GM20000 (cell line): ENCODE measurements at regions not wholly inside any gene's neighbourhood (a gene's known extent, or its start where the extent isn't known, plus 50 kb on each side); places are given as distances from the start of the nearest gene placed in this dataset.

Experiments used
- DNase-seq: peaks from one replicate; pipeline ENCODE4 v3.0.0; 2012; ENCODE audit warnings: low spot score
- CTCF ChIP-seq: IDR thresholded peaks from 2 replicates; pipeline ENCODE4 v1.5.1; 2012; ENCODE audit warnings: mild to moderate bottlenecking, control low read depth; ENCODE audit errors: extremely low read depth, missing control alignments

GRCh38 chr3:31137718-31138465 lies 243.4 kb upstream of the GADL1 start:
- no peak for DNase-seq

GRCh38 chr3:31140470-31140869 lies 246.0 kb upstream of the GADL1 start:
- DNase-seq, result no peak
- no peak for TF ChIP-seq CTCF

More at GRCh38 chr3:31137718-31138465, 243.4 kb upstream of the GADL1 start:
- no peak for TF ChIP-seq CTCF

- TF ChIP-seq CTCF, result no peak
Measured at GRCh38 chr3:31142139-31142538, 247.7 kb upstream of the GADL1 start.

GRCh38 chr3:31142543-31142942 lies 248.1 kb upstream of the GADL1 start:
- DNase-seq, result no peak
- no peak for TF ChIP-seq CTCF

More at GRCh38 chr3:31142139-31142538, 247.7 kb upstream of the GADL1 start:
- no peak for DNase-seq

GRCh38 chr3:31145062-31145461 lies 250.6 kb upstream of the GADL1 start:
- DNase-seq, result no peak
- no peak for TF ChIP-seq CTCF

GRCh38 chr3:31147550-31147949 lies 253.1 kb upstream of the GADL1 start:
- DNase-seq, result no peak
- TF ChIP-seq CTCF, result no peak

- no peak for DNase-seq
Measured at GRCh38 chr3:31157047-31157694, 262.7 kb upstream of the GADL1 start.

More at GRCh38 chr3:31157047-31157694, 262.7 kb upstream of the GADL1 start:
- no peak for TF ChIP-seq CTCF
